OCI-M2 (cell line): ENCODE measurements at regions not wholly inside any gene's neighbourhood (a gene's known extent, or its start where the extent isn't known, plus 50 kb on each side); places are given as distances from the start of the nearest gene placed in this dataset.
"Not testable (repeated sequence)": the region's sequence is repeated elsewhere in the genome, so short reads cannot be mapped to it uniquely, and the experiment has no call there.

Experiments used
- DNase-seq: peaks from one replicate; lab custom pipeline; 2025; ENCODE audit not compliant: unreplicated experiment; lab: John Stamatoyannopoulos, UW

DNA sequence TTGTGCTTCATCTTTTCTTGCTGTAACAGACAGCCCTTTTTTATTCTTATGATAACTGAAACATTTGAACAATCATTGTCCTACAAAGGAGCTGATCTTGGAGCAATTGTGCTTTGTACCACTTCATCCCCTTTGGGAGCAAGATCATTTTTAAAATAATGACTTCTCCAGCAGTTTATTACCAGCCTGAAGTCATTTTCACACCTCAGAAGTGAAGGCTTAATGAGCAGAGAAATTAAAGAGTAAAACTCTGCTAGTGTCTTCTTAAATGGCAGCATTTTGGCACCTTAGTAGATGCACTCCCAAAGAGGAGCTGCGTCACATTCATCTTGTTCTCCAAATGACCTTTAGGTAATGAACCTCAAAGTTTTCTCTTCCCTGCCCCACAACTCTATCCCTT, 439.6 kb upstream of the CAMK1G start:
- no peak for DNase-seq

DNA sequence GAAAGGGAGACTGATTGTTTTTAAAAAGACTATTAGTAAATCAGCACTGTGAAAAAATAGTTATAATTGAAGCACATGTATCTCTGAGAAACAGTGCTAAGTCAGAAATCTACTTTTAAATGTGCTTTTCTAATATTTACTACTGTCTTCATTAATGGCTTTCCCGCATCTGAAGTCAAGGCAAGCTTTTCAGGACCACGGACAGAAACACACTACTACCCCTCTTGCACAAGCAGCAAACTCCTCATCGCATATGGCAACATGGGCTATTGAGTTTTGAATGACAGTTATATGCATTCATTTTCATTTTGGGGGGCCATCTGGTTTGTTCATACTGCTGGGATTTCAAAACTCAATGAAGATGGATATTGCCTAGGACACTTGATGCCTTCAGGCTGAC, 433.4 kb upstream of the CAMK1G start:
- DNase-seq, result no peak

DNA sequence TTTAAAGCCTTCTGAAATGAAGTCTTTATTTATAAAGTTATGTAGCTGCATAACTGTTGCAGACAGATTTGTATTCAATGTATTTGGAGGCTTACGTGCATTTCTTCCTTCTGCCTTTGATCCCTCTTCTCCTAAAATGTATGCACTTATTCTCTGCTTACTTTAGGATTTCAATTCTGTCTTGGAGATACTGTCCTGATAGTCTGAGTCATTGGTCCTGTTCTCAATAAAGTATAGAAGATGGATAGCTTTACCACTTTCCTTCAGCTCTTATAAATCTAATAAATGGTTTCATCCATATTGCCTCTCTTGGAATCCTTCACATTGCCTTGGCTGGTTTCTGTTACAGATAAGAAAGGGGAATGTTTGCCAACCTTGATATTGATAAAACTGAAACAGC, 430.1 kb upstream of the CAMK1G start:
- DNase-seq, result no peak

DNA sequence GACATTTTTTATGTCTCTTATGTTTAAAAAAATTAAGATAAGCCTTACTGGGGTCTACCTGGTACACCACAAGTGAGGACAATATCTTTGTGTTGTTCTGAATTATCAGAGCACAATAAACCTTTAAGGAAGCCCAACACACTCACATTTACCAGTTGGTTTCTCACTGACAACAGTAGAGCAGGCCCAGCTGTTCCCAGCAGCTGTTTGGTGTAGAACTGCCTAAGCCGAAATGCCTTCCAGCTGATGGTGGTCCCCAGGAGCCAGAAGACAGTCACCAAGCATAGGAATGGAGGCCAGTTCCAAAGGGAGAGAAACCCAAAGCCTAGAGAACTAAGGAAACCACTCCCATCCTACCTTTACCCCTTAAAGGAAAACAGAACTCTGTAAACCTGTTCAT, 428.6 kb upstream of the CAMK1G start:
- DNase-seq, result no peak

DNA sequence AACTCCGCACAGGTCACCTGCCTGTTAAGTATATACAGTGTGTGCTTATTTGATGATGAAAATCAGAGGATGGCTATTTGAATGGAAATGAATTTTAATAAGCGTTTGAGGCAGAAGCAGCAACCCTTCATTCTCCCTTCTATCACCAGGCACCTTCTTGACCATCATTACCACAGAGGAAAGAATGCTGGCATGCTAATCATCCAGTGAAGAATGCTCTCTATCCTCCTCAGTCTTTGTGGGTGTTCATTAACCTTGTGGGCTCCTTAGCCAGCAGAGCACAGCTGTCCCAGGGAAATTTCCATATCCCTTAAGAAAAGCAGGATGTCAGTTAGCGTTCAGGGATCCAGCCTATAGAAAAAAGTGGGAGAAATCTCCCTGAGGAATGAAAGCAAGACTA, 428.0 kb upstream of the CAMK1G start:
- DNase-seq, result no peak

DNA sequence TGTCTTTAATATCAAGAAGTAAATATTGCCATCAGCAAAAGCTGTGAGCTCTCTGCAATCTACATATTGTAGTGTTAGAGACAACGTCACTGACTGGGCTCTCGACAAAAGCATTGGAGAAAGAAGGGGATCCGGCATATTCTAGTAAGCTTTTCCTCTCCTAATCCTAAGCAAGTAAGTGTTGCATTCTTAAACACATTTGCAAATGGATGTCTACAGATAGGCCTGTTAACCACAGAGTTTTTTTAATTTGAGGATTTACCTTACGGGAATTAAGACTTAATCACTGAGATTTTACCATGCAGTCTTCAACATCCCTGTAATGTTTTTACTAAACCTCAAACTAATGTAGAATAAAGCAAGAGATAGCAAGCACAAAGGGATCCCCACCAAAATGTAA, 426.5 kb upstream of the CAMK1G start:
- DNase-seq, result no peak

DNA sequence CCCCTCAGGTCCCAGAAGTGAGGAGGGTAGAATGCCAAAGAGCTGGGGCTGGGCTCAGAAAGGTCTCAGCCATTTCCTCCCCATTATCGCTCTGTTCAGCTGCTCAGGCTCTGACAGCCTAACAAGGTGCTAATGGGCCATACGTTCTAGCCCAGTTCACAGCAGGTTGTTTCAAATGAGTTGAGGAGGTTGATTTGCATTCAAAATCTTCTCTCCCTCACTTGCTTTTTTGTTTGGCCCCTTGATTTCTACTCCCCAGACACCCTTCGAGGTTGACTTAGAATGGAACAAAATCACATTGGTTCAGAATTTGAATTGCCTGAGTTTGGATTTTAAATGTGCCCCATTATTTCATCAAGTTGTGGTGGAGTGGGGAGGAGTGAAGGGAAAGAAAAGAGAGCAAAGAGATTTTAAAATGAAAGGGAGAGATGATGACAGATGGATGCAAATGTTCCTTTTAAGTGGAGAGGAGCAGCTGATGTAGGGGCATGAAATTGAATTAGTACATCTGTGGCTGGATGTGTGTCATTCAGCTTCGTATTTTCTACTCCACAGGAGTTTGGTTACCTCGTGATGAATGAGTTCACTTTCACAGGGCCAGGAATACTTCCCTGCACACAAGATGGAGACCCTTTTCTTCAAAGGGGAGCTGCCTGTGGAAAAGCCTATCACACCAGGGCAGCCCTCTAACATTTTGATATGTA, 425.8 kb upstream of the CAMK1G start:
- DNase-seq, result no peak

DNA sequence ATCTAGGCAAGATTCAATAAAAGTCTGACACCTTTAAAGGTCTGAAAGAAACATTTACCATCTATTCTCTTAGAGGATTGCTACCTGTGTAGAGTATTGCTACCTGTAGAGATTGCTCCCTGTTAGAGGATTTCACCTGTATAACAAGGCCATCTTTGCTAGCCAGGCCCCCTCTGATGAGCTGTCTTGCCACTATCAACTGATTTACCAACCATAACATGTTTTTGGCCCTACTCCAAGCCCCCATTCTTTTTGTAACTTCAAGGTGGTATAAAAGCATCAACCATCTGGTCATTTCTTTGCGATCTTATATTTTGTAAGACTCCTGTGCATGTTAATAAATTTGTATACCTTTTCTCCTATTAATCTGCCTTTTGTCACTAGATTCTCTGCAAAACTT, 424.7 kb upstream of the CAMK1G start:
- DNase-seq, result no peak

DNA sequence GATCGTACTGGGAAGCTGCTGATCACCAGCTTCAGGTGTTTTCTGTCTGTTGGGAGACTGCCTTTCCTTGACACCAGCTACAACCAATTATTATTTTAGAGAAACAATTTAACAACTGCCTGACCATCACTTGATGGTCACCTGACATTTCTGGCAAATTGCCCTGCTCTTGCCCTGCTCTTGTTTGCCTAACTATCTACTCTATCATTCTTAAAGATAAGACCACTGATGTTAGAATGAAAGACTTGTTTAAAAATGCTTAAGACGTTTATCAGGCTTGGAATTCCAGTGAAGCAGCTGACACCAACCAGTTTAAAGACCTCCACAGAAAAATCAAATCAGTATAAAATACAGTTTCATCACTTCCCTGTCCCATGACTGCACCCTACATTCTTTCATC, 423.3 kb upstream of the CAMK1G start:
- no peak for DNase-seq

DNA sequence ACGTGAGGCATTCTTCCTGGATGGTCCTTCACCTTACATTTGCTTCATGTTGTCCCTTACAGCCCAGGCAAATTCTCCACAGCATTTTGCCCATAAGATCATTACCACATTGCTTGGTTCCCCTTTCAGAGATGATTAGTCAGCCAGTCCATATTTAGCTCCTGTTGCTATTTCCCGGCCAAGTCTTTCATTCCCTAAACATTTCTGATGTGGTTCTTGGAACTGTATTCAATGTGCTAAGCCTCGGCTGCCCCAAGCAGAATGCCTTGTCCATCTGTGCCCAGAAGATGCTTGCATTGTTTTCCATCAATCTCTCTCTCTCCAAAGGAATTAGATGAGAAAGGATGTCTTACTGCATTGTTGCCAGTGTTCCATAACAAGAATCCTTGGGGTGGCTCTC, 420.9 kb upstream of the CAMK1G start:
- no peak for DNase-seq

DNA sequence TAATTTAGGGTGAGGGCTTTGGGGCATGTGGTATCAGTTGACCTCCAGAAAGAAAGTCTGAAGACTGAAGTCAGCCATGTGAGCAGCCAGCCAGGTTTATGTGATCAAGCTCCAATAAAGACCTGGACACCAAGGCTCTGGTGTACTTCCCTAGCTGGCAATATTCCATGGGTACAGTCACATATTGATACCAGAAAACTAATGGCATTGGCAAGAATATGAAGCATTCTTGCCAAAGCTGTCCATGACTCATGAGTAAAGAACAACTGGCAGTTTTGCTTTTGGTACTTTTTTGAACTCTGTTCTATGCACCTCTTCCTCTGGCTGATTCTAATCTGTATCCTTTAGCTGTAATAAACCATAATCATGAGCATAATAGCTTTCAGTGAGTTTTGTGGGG, 415.3 kb upstream of the CAMK1G start:
- DNase-seq, result no peak

DNA sequence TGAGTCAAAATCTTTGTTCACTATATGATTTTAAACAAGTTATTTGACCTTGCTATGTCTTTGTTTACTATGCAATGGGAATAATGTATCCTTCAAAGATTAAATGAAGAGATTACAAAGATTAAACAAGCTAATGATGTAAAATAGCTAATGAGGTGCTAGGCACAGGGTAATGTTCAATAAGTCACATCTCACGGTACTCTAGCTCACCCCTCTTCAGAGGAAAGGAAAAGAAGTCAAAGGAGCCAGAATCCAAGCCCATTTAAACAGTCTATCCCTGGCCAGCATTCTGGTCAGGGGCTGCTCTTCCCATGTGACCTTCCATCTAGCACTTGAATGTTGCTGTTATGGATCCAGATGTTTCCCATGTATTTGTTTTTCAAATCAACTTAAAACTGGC, 412.4 kb upstream of the CAMK1G start:
- DNase-seq, result no peak

DNA sequence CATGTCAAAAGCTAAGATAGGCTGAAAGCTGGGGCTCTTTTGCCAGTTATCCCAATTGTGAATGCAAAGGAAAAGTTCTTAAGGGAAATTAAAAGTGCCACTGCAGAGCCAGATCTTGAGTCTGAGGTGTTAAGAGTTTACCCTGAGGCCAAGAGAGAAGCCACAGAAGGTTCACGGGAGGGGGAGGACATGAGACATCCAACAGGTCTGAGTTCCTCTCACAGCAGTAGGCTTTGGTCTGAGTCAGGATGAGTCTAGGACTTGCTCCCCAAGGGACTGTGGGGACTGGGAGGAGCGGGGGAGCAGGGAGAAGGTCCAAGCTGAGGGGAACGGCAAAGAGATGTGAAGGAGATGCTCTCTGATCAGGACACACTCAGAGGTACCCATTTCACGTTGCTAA, 411.2 kb upstream of the CAMK1G start:
- DNase-seq, result no peak

DNA sequence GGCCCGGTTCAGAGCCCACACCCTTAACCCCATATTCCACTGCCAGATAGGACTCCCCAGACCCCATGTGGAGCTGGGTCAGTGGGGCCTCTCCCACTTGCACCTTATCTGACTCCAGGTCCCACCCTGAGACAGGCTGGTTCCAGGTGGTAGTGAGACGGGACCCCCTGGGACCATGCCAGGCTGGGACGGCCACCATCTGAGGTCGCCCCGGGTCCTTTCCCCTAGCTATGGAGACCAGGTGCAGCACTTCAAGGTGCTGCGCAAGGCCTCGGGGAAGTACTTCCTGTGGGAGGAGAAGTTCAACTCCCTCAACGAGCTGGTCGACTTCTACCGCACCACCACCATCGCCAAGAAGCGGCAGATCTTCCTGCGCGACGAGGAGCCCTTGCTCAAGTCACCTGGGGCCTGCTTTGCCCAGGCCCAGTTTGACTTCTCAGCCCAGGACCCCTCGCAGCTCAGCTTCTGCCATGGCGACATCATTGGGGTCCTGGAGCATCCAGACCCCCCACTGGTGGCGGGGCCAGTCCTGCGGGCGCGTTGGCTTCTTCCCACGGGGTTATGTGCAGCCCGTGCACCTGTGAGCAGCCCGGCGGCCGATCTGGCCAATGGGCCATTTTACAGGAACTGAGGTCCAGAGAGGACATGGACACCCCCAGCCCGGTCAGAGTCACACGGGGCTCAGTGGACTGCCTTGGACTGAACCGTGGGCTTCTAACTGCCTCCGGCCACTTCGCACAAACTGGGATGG, 410.5 kb upstream of the CAMK1G start:
- not testable (repeated sequence) for DNase-seq

DNA sequence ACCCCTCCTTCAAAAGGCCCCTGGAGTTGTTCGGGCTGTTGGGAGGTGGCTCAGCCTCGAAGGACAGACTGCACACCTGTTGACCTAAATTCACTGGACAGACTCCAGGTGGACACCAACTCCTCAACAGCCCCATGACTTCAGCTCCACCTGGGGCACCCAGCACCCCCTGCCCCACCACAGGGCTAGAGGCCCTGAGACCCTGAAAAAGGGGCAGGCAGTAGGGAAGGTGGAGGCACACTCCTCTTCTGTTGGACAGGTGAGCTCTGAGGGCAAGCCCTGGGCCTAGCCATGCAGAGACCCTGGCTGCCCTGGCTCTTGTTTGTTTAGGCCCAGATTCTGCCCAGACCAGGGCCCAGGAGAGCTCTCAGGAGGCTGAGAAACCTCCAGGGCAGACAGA, 409.7 kb upstream of the CAMK1G start:
- DNase-seq, result not testable (repeated sequence)

DNA sequence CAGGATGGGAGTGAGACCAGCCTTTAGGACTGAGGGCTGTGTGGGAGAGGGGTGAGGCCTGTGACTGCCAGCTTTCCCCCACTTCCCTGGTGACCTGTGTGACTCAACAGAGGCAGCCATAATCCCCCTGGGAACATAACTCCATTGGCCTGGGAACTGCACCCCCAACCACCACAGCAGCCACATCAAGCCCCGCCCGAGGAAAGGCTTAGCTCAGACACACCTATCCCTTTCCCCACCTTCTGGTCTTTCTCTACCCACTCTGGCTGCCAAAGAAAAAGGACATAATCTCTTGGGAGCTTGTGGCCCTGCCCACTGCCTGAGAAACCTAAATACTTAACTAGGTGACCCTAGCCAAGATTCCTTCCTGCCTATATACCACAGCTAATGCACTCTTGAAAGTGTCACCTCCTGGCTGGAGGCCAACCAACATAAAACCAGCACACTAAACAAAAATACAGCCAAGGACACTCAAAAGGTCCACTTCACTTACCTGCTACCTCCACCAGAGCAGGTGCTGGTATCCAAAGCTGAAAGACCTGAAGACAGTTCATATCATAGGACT, 406.6 kb upstream of the CAMK1G start:
- DNase-seq, result no peak

DNA sequence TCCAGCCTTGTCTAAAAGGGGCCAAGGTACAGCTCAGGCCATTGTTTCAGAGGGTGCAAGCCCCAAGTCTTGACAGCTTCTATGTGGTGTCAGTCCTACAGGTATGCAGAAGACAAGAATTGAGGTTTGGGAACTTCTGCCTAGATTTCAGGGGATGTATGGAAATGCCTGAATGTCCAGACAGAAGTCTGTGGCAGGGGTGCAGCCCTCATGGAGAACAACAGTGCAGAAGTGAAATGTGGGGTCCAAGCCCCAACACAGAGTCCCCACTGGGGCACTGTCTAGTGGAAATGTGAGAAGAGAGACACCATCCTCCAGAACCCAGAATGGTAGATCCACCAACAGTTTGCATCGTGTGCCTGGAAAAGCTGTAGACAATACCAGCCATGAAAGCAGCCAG, 400.3 kb upstream of the CAMK1G start:
- no peak for DNase-seq

DNA sequence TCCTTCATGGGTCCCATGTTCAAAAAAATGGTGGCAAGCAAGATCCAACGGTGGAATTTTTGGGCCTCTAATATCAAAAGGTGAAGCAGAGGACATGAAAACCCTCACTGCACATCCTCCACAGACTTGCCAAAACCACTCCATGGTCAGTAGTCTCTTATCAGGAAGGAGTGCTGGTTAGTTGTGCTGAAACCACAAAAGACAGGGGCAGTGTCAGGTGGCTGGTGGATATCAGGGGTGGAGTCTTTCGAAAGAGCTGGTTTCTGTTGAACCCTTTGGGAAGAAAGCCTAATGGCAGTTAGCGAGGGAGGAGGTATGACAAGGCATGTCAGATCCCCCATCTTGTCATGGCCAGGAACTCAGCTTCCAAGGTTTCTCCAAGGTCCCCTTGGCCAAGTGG, 395.9 kb upstream of the CAMK1G start:
- DNase-seq, result no peak

DNA sequence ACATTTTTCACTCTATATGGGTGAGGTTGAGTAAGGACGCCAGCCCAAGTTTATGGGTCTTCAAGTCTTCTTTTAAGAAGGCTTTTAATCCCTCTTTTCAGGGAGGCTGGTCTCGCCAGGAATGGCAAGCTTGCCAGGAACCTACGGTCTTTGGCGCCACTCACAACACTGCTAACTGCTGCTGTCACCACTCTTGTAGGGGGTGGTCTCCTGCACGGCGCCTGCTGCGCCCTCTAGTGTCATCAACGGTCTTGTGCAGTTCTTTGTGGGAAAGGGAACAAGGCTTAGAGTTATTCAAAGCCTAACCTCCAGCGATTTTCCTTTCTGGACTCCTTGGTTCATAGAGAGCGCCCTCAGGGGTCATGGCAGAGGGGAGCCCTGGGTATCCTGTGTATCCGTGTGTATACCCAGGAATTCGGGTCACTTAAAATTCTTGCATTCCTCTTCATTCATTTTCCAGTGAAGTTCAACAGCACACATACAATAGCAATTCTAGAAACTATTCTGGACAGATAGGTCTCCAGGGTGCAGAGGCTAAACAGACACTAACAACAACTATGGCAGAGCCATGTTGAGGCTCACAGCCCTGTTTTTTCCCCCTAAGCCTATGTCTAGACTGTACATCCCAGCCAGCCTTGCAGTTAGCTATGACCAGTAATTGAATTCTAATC, 392.8 kb upstream of the CAMK1G start:
- no peak for DNase-seq

DNA sequence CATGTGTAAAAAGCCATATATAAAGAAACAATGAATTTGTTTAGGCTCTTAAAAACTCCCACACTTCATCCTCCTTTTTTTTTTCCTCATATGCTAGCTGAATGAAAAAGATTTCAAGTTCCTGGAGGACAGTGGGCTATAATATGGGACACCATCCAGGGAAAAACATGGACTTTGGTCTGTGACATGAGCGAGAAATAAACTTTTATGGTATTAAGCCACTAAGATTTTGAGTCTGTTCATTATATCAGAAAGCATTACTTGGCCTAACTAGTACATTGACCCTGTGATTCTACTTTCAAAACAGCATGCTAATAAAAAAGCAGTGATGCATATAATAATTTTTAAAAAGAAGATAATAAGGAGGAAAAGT, 392.3 kb upstream of the CAMK1G start:
- DNase-seq, result no peak

DNA sequence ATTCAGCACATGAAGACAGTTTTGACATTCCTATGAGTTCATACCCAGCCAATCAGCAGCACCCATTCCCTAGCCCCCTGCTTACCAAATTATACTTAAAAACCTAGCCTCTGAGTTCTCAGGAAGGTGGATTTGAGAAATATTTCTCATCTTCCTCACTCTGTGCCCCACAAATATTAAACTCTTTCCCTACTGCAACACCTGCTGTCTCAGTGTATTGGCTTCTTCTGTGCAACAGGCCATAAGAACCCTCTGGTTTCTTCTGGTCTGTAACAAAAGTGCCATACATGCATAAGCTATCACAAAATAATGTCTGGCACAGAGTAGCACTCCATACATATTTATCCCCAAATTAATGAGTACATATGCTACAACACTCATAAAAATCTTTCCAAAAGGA, 387.4 kb upstream of the CAMK1G start:
- DNase-seq, result no peak
